T-helper 1 cell treated with Interleukin-12 subunit alpha and Interleukin-12 subunit beta and Interleukin-4 antibody, amounts not matched to agents 30 μg/mL and 1 μg/mL, for 36 hours (primary cell): ENCODE measurements at regions not wholly inside any gene's neighbourhood (a gene's known extent, or its start where the extent isn't known, plus 50 kb on each side); places are given as distances from the start of the nearest gene placed in this dataset.
"Not testable (repeated sequence)": the region's sequence is repeated elsewhere in the genome, so short reads cannot be mapped to it uniquely, and the experiment has no call there.

Experiments
- H3K27ac Mint-ChIP-seq: one replicate; pipeline ENCODE4 v1.8.0; 2021; ENCODE audit warnings: mild to moderate bottlenecking, mixed read lengths
- H3K27me3 Mint-ChIP-seq: one replicate; pipeline ENCODE4 v1.8.0; 2021; ENCODE audit warnings: low read depth, mixed read lengths
- H3K36me3 Mint-ChIP-seq: one replicate; pipeline ENCODE4 v1.8.0; 2021; ENCODE audit warnings: low read depth, mixed read lengths
- H3K4me1 Mint-ChIP-seq: one replicate; pipeline ENCODE4 v1.8.0; 2021; ENCODE audit warnings: low read depth, mixed read lengths
- H3K4me3 Mint-ChIP-seq: one replicate; pipeline ENCODE4 v1.8.0; 2021; ENCODE audit warnings: mild to moderate bottlenecking, moderate library complexity, mixed read lengths
- H3K9me3 Mint-ChIP-seq: one replicate; pipeline ENCODE4 v1.8.0; 2021; ENCODE audit warnings: mixed read lengths

GRCh38 chr4:82108506-82108905 is 265.3 kb downstream of the HNRNPD start:
- H3K4me1 Mint-ChIP-seq = no peaks in the 10 kb centered on the region
- H3K9me3 Mint-ChIP-seq = no peaks in the 10 kb centered on the region
- no peaks in the 10 kb centered on the region for H3K27me3 Mint-ChIP-seq
- no peak overlapping the region for H3K27ac Mint-ChIP-seq
- no peak overlapping the region for H3K4me3 Mint-ChIP-seq
- no peaks in the 10 kb centered on the region for H3K36me3 Mint-ChIP-seq

DNA sequence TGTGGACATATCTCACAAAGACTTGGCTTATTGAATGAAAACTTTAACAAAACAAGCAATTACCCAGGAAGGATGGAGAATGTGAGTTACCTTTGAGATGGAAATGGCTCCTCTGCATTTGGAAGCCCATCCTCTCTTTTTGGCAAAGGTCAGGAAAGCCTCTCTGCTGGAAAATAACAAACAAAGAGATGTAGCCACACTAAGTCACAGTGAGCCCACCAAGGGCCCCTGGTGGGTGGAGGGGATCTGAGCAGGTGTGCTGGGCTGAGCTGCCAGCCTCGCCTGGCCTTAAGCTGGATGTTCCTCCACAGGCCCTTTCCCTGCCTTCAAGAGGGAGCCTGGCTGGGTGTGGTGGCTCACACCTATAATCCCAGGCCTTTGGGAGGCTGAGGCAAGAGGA is 269.2 kb downstream of the HNRNPD start:
- H3K27ac Mint-ChIP-seq = no peak overlapping the region
- H3K36me3 Mint-ChIP-seq = no peaks in the 10 kb centered on the region
- H3K9me3 Mint-ChIP-seq = no peaks in the 10 kb centered on the region
- no peaks in the 10 kb centered on the region for H3K27me3 Mint-ChIP-seq
- H3K4me3 Mint-ChIP-seq = no peak overlapping the region
- H3K4me1 Mint-ChIP-seq = no peaks in the 10 kb centered on the region

DNA sequence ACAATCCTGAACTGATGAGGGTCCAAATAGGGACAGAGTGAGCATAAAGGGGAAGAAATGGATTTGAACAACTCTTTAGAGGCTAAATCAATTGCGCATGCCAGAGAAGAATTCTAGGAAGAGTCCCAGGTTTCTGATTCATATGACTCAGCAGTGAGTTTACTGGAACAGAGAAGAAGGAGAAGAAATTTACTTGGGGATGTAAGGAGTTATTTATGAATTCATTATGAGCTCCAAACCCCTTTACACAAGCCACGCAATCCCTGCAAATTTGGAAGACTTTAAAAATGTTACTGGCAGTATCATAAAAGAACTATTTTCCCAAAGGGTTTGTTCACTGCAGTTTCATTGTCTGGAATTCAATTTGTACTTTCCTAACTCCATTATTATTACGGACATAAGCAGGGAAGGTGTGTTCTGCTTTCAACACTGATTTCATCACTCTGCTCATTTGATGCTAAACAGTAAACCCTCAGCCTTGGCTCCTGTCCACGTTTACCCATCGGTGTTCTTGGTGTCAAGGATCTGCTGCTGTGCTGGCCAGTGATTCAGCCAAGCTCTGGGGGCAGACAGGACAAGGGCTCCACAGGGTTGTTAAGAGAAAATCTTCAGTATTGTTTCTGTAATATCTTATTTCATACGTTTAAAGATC is 273.7 kb downstream of the HNRNPD start:
- no peak overlapping the region for H3K27ac Mint-ChIP-seq
- no peaks in the 10 kb centered on the region for H3K27me3 Mint-ChIP-seq
- H3K9me3 Mint-ChIP-seq = no peaks in the 10 kb centered on the region
- H3K4me3 Mint-ChIP-seq = no peak overlapping the region
- H3K4me1 Mint-ChIP-seq = no peaks in the 10 kb centered on the region
- H3K36me3 Mint-ChIP-seq = no peaks in the 10 kb centered on the region

DNA sequence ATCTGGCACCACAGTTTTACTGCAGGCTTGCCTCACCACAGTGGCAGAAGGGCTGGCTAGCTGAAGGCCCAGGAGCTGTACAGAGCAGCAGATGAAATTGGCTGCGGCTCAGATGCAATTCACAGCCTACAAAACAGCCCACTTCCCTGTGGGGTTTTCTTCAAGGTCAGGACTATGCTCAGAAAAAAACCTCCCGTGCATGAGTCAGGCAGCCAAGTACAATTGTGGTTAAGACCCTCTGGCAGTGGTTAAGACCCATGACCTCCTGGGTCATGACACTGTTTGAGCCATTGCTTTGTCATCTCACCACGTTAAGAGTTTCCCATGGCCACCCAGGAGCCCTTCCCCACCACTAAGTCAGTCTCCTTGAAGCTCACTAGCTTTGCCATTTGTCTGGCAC is 276.3 kb downstream of the HNRNPD start:
- H3K27ac Mint-ChIP-seq = no peak overlapping the region
- H3K9me3 Mint-ChIP-seq = no peaks in the 10 kb centered on the region
- no peak overlapping the region for H3K4me3 Mint-ChIP-seq
- no peaks in the 10 kb centered on the region for H3K27me3 Mint-ChIP-seq
- H3K4me1 Mint-ChIP-seq = no peaks in the 10 kb centered on the region
- no peaks in the 10 kb centered on the region for H3K36me3 Mint-ChIP-seq

GRCh38 chr4:82090717-82091116 is 283.1 kb downstream of the HNRNPD start:
- H3K36me3 Mint-ChIP-seq = no peaks in the 10 kb centered on the region
- no peak overlapping the region for H3K4me3 Mint-ChIP-seq
- H3K9me3 Mint-ChIP-seq = no peaks in the 10 kb centered on the region
- no peaks in the 10 kb centered on the region for H3K4me1 Mint-ChIP-seq
- no peaks in the 10 kb centered on the region for H3K27me3 Mint-ChIP-seq
- no peak overlapping the region for H3K27ac Mint-ChIP-seq

DNA sequence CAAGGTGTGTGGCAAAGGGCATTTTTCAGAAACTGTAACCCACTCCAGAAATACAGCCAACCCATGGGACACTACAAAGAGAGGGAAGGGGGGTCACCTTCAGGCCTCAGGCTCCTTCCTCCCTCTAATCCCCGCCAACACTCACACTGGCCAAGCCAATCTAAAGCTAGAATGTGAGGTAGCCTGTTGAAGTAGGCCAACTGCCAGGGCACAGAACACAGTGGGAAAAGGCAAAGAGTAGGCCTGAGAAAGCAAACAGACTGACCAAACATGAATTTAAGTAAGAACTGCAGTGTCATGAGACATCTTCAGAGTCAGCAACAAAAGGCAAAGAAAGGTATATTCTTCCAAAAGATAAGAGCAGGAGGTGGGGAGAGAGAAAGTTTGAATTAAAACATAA is 289.0 kb downstream of the HNRNPD start:
- Mint-ChIP-seq H3K4me1 (no peaks in the 10 kb centered on the region), H3K36me3 (no peaks in the 10 kb centered on the region), H3K27me3 (no peaks in the 10 kb centered on the region), H3K9me3 (peaks cover 3% of the 10 kb centered on the region), H3K27ac (no peak overlapping the region), H3K4me3 (no peak overlapping the region)

DNA sequence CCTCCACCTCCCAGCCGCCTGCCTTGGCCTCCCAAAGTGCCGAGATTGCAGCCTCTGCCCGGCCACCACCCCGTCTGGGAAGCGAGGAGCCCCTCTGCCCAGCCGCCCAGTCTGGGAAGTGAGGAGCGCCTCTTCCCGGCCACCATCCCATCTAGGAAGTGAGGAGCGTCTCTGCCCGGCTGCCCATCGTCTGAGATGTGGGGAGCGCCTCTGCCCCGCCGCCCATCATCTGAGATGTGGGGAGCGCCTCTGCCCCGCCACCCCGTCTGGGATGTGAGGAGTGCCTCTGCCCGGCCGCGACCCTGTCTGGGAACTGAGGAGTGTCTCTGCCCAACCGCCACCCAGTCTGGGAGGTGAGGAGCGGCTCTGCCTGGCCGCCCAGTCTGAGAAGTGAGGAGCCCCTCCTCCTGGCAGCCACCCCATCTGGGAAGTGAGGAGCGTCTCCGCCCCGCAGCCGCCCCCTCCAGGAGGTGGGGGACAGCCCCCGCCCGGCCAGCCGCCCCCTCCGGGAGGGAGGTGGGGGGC is 296.3 kb downstream of the HNRNPD start:
- not testable (repeated sequence) for H3K9me3 Mint-ChIP-seq, H3K4me3 Mint-ChIP-seq, H3K36me3 Mint-ChIP-seq, H3K27ac Mint-ChIP-seq, H3K27me3 Mint-ChIP-seq, H3K4me1 Mint-ChIP-seq

GRCh38 chr4:82076809-82077208 is 297.0 kb downstream of the HNRNPD start:
- H3K36me3 Mint-ChIP-seq = no peaks in the 10 kb centered on the region
- no peaks in the 10 kb centered on the region for H3K4me1 Mint-ChIP-seq
- H3K9me3 Mint-ChIP-seq = no peaks in the 10 kb centered on the region
- H3K4me3 Mint-ChIP-seq = no peak overlapping the region
- H3K27ac Mint-ChIP-seq = no peak overlapping the region
- peaks cover 3% of the 10 kb centered on the region for H3K27me3 Mint-ChIP-seq

GRCh38 chr4:82076359-82076758 is 297.4 kb downstream of the HNRNPD start:
- Mint-ChIP-seq H3K36me3 (no peaks in the 10 kb centered on the region), H3K4me1 (no peaks in the 10 kb centered on the region), H3K9me3 (no peaks in the 10 kb centered on the region), H3K4me3 (no peak overlapping the region), H3K27me3 (peaks cover 3% of the 10 kb centered on the region), H3K27ac (no peak overlapping the region)

DNA sequence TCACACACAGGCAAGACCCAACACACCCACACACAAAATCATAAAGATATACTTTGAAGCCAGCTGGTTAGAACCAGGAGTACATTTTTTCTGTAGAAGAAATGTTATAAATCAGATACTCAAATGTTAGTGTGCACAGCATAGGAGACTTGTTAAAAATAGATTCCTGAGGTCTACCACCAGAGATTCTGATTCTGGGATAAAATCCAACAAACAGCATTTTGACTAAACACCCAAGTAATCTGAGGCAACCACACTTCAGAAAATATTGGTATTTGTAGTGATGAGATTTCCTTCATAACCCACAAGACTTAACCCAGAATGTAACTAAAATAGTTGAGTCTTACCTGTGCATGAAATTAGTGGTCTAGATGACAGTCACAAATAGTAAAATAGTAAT is 301.8 kb downstream of the HNRNPD start:
- Mint-ChIP-seq H3K27me3 (peaks cover 3% of the 10 kb centered on the region), H3K4me3 (no peak overlapping the region), H3K27ac (no peak overlapping the region), H3K4me1 (no peaks in the 10 kb centered on the region), H3K36me3 (no peaks in the 10 kb centered on the region), H3K9me3 (no peaks in the 10 kb centered on the region)

- Mint-ChIP-seq H3K27ac (no peak overlapping the region), H3K27me3 (peaks cover 3% of the 10 kb centered on the region), H3K4me1 (no peaks in the 10 kb centered on the region), H3K9me3 (no peaks in the 10 kb centered on the region), H3K4me3 (no peak overlapping the region), H3K36me3 (no peaks in the 10 kb centered on the region)
Measured at GRCh38 chr4:82069883-82070638, 303.7 kb downstream of the HNRNPD start.

GRCh38 chr4:82063017-82063416 is 310.8 kb downstream of the HNRNPD start:
- no peak overlapping the region for H3K27ac Mint-ChIP-seq
- no peaks in the 10 kb centered on the region for H3K9me3 Mint-ChIP-seq
- H3K36me3 Mint-ChIP-seq = no peaks in the 10 kb centered on the region
- H3K4me3 Mint-ChIP-seq = no peak overlapping the region
- no peaks in the 10 kb centered on the region for H3K4me1 Mint-ChIP-seq
- peaks cover 3% of the 10 kb centered on the region for H3K27me3 Mint-ChIP-seq

GRCh38 chr4:82057990-82058544 is 315.7 kb downstream of the HNRNPD start:
- Mint-ChIP-seq H3K4me1 (no peaks in the 10 kb centered on the region), H3K27me3 (peaks cover 3% of the 10 kb centered on the region), H3K4me3 (no peak overlapping the region), H3K27ac (no peak overlapping the region), H3K9me3 (peaks cover 7% of the 10 kb centered on the region), H3K36me3 (no peaks in the 10 kb centered on the region)

- Mint-ChIP-seq H3K4me1 (no peaks in the 10 kb centered on the region), H3K36me3 (no peaks in the 10 kb centered on the region), H3K9me3 (peaks cover 7% of the 10 kb centered on the region), H3K27ac (no peak overlapping the region), H3K4me3 (no peak overlapping the region), H3K27me3 (peaks cover 3% of the 10 kb centered on the region)
Measured at GRCh38 chr4:82055156-82055555, 318.6 kb downstream of the HNRNPD start.

GRCh38 chr4:82053396-82053795 is 320.4 kb downstream of the HNRNPD start:
- Mint-ChIP-seq H3K4me1 (no peaks in the 10 kb centered on the region), H3K36me3 (no peaks in the 10 kb centered on the region), H3K27me3 (no peaks in the 10 kb centered on the region), H3K27ac (no peak overlapping the region), H3K4me3 (no peak overlapping the region), H3K9me3 (peaks cover 7% of the 10 kb centered on the region)
